Stimulated activated CD8-positive, alpha-beta memory T cell treated with anti-CD3 and anti-CD28 coated beads, Interleukin-7, amount 100 ng/mL, for 4 hours (primary cell): ENCODE measurements at regions not wholly inside any gene's neighbourhood (a gene's known extent, or its start where the extent isn't known, plus 50 kb on each side); places are given as distances from the start of the nearest gene placed in this dataset.

Experiments used
- DNase-seq, 2 donors: peaks; one replicate each; pipeline ENCODE4 v3.0.0-alpha.2; 2020; ENCODE audit warnings: low read depth in 2 of 2

DNA sequence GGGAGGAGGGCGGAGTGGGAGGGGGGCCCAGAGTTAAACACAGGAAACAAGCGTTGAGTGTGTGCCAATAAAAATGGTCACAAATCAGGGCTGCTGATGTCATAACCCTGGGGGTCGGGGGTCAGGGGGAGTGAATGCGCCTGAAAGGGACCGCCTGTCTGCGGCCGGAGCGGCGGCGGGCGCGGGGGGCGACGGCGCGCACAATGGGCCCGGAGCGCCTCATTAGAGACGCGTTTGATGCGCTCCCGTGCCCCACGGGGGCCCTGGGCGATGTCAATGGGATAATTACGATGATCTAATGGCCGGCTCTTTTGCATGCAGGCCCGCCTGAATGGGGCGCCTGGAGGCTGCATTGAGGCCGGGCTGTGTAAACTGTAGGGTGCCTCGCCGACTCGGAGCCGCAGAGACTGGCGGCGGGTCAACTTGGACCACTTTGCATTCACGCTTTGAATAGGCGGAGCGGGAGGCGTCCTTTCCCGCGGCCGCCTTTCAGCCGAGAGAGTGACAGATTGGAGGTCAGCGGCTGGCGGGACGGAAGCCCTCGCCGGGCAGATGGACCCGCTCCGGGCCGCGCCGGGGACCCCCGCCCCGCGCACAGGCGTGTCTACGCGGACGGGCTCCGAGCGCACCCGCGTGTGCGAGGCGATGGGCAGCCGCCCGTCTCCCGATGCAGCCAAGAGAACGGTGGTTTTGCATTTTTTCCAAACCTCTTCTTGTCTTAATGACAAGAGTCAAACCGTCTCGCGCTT lies 296.1 kb downstream of the TFAP2C start:
- DNase-seq: no peak

DNA sequence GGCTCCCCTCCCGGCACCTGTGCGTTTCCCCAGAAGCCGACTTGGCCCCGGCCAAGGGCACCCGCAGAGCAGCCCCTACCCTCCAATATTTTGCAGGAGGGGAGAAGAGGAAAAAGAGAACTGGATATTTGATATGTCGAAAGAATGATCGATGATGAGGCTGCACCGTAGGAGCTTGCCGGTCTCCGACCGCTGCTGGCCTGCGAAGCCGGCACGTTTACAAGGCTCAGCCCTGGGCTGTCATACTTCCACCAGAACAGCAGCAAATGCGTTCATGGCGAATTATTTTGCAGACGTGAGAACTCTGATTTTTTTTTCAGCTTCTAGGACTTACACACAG lies 296.7 kb downstream of the TFAP2C start:
- no peak for DNase-seq

DNA sequence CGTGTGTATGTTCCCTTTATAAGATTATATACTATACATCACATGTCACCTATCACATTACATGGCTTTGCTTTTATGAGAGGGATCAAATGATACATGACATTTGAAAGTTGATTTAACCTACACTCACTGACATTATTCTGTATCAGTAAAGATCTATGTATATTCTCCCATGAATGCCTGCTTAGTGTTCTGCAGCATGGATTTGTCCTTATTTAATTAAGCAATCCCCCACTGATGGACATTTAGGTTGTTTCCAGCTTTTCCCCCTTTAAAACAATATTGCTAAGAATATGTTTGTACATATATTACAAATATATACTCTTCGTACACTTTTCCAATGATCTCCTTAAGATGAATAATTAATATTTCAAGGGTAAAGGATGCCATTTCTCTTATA lies 297.4 kb downstream of the TFAP2C start:
- no peak for DNase-seq

DNA sequence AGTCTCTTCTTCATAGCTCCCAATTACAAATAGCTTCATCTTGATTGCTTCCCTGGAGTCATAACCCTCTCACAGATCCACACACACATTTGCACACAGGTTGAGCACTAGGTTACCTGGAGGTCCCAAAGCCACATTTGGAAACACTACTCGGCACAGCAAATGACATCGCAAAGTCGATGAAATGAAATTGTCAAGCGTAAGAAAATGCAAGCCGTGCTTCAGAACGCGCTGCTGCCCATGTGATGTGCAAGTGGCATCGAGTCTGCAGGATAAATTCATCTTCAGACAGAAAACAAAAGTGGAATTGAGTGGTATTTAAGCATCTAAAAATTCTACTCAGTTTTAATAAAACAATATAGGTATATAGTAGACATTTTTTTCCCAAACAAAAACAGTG lies 298.0 kb downstream of the TFAP2C start:
- DNase-seq: no peak

GRCh38 chr20:56928007-56928406 lies 298.9 kb downstream of the TFAP2C start:
- no peak for DNase-seq

DNA sequence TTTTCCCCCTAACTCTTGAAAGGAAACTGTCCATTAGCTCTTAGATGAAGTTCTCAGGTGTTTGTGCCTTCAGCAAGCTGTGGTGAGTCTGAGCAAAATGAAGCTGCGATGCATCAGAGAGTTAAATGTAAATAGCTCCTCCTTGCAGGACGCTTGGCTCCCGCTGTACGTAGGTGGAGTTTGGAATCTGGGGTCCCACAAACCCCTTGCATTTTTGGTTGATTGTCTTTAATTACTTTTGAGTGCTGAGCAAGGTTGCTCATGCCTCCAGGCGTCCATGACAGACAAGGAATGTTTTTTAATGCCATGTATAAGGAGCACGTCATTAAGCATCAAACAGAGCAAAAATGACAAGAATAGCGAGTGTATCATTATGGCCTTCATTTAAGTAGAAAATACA lies 300.5 kb downstream of the TFAP2C start:
- no peak for DNase-seq

DNA sequence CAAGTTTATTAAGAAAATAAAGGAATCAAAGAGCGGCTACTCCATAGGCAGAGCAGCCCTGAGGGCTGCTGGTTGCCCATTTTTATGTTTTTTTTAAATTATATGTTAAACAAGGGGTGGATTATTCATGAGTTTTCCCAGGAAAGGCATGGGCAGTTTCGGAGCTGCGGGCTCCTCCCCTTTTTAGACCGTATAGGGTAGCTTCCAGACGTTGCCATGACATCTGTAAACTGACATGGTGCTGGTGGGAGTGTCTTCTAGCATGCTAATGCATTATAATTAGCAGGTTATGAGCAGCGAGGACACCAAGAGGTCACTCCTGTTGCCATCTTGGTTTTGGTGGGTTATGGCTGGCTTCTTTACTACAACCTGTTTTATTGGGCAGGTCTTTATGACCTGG lies 301.8 kb downstream of the TFAP2C start:
- no peak for DNase-seq

DNA sequence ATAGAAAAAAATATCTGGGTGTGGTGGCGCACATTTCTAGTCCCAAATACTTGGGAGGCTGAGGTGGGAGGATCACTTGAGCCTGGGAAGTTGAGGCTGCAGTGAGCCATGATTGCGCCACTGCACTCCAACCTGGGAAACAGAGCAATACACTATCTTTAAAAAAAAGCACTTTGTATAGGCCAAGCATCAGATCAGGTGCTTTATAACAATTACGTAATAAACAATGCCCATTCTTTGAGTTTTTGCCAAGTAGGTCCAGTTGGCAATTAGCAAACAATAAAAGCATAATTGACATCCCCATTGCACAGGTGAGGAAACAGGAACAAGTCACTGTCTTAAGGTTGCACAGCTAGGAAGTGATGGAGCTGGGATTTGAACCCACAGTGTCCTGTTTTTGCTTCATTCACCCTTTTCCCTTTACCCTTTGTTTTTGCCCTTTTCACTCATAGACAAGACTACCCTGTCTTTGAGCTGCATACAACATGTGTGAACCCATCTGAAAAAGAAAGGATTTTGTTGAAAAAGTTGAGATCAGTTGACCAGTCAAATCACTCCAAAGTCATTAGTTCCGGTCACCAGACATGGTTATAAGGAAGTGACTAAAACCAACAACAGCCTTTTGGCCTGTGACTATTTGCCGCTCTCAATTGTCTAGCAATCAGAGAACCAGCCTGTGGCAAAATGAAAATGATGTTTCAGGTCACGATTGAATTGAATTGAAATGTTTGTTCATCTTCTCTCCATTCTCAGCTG lies 303.6 kb downstream of the TFAP2C start:
- no peak for DNase-seq

DNA sequence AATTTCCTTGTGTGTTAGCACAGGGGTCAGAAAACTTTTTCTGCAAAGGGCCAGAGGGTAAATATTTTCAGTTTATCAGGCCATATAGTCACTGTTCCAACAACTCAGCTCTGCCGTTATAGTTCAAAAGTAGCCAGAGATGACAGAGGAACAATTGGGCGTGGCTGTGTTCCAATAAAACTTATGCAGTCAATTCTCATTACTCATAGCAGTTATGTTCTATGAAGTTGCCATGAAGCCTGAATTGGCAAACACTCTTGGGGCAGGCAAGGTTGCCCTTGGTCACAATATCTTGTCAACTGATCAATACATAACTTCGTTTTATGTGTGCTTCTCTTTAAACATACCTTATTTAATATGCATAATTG lies 304.2 kb downstream of the TFAP2C start:
- no peak for DNase-seq

DNA sequence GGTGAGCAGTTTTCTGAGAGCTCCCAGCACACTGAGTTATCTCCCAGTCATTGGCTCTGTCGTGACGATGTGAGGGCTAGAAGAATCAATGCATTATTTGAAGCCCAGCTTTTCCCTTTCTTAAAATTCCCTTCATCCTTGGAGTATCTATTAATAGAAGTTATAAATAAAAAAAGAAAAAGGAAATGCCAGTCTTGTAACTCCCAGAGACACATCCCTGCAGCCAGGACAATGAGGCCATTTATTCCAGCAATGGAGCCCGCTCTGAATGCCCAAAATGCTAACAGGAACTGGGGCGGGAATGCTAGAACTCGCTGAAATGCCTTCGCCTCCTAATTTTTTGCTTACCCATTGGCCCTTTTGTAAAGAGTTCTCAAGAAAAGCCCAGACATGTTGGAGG lies 305.8 kb downstream of the TFAP2C start:
- DNase-seq: no peak

DNA sequence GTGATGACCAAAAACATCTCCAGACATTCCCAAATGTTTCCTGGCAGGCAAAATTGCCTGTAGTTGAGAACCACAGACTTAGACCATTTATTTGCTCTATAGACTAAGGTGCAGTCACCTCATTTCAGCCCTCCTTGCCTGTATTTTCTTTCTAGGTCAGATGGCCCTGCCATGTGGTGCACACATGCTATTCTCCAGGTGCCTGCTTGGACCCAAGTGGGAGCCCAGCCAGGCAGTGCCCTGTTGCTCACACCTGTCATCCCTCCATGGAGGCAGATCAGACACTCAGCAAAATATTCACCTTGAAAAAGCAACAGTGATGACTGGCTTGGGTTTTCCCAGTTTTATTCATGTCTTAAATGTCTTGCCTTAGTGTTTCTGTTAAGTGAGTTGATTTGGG lies 311.4 kb downstream of the TFAP2C start:
- DNase-seq: no peak

- DNase-seq: no peak
These were observed 312.1 kb downstream of the TFAP2C start for GRCh38 chr20:56941101-56941686.

DNA sequence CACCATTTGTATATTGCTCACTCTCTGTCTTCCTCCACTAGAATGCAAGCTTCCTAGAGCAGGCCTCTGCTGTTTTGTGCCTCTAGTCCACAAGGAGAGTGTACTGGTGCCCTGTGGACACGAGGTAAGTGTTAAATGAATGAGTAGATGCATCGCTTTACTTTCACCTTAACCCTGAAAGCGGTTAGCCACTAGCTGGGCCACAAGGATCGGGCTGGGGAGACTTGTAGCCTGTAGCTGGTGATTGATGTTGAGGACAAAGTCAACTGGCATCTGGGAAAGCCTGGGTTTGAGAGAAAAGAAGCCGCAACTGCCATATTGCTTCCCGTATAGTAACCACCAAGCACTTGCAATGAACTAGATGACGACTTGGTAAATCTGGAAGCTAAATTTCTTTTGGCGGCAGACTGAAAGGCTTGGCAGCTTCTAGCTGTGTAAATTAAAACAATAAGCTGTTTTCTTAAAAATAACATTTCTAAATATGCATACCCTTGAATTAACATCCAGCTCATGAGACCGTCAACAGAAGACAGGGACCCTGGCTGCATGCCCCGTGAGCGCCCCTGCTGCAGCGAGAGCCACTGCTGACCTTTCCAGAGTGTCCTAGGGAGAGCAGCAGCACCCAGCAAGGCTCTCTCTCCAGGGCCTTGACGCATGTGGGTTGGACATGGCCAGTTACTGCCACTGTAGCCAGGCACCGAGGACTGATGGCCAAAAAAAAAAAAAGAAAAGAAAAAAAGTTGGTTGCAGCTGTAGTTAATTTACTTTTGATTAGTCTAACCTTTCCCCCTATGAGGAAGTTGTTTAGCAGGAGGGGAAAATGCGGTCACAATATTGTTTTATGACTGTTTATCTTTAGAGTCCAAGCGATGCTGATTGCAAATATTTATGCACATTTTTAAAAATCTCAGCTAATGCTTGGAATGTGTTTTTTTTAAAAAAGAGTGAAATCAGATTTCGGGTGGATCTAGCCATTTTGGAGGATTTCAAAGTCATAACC lies 315.1 kb downstream of the TFAP2C start:
- DNase-seq: no peak

- DNase-seq: no peak
These were observed 316.0 kb downstream of the TFAP2C start for GRCh38 chr20:56945057-56945456.

DNA sequence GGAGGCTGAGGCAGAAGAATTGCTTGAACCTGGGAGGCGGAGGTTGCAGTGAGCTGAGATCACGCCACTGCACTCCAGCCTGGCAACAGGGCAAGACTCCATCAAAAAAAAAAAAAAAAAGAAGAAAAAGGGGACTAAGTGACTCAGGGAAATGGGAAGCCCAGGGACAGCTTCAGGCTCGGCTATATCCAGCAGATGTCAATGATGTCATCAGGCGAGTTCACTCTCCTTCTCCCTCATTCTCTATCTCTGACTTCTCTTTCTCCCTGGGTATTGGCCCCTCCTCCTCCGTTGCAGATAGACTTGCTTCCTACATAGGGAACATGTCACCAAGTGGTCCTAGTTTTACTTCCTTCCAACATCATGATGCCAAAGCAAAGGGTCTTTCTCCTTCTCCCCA lies 316.8 kb downstream of the TFAP2C start:
- DNase-seq: no peak

- no peak for DNase-seq
These were observed 317.1 kb downstream of the BMP7 start for GRCh38 chr20:56949318-56949717.

- DNase-seq: no peak
These were observed 314.0 kb downstream of the BMP7 start for GRCh38 chr20:56952258-56953047.

GRCh38 chr20:56953048-56953586 lies 313.3 kb downstream of the BMP7 start:
- DNase-seq: no peak

- DNase-seq: no peak
These were observed 311.6 kb downstream of the BMP7 start for GRCh38 chr20:56954797-56955196.

DNA sequence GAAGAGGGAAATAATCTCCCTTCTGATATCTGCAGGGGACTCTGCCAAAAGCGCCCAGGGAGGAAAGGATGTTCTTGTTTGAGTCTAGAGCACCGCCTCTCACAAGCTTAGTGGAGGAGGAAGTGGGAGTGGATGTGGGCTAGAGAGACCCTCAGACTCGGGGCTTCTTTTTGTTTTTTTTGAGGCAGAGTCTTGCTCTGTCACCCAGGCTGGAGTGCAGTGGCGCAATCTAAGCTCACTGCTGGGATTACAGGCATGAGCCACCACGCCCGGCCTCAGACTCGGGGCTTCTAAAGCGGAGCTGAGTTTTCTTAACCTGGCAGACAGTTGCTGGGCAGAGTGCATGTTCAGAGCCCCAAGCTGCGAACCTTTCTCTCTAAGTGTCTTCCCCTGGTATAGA lies 310.8 kb downstream of the BMP7 start:
- no peak for DNase-seq

DNA sequence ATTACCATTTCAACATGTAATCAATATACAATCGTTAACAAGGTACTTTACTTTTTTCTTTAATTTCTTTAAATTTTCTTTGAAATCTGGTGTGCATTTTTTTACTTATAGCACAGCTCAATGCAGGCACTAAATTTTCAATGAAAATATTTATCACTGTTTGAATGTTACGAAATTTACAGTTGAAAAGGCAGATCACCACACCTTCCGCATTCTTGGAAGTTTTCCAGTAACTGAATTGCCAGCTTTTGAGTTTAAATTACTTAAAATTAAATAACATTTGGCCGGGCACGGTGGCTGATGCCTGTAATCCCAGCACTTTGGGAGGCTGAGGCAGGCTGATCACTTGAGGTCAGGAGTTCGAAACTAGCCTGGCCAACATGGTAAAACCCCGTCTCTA lies 309.9 kb downstream of the BMP7 start:
- DNase-seq: no peak
